Smooth muscle cell (in vitro differentiated cells): ENCODE measurements at regions not wholly inside any gene's neighbourhood (a gene's known extent, or its start where the extent isn't known, plus 50 kb on each side); places are given as distances from the start of the nearest gene placed in this dataset.
"Not testable (repeated sequence)": the region's sequence is repeated elsewhere in the genome, so short reads cannot be mapped to it uniquely, and the experiment has no call there.

Experiments
- DNase-seq: peaks from one replicate; lab custom pipeline; 2025; ENCODE audit not compliant: unreplicated experiment; lab: John Stamatoyannopoulos, UW
- H2AFZ ChIP-seq: fragments of 200-600 bp; sonication (generic); 2 replicates; pipeline ENCODE4 v1.6.0; 2016; ENCODE audit warnings: antibody characterized with exemption, low read depth, mild to moderate bottlenecking
- H3F3A ChIP-seq: fragments of 200-600 bp; sonication (generic); 2 replicates; pipeline ENCODE4 v1.6.0; 2017; ENCODE audit warnings: antibody characterized with exemption, low read depth
- H3K27ac ChIP-seq: fragments of 200-600 bp; sonication (generic); 2 replicates; pipeline ENCODE4 v1.5.1; 2016; ENCODE audit warnings: low read depth, mild to moderate bottlenecking
- H3K27me3 ChIP-seq: fragments of 200-600 bp; sonication (generic); 2 replicates; pipeline ENCODE4 v1.6.1; 2016; ENCODE audit warnings: low read depth, mild to moderate bottlenecking
- H3K36me3 ChIP-seq: fragments of 200-600 bp; sonication (generic); 2 replicates; pipeline ENCODE4 v1.5.1; 2016; ENCODE audit warnings: low read depth
- H3K4me1 ChIP-seq: fragments of 200-600 bp; sonication (generic); 2 replicates; pipeline ENCODE4 v1.5.1; 2016; ENCODE audit warnings: low read depth
- H3K4me2 ChIP-seq: fragments of 200-600 bp; sonication (generic); 2 replicates; pipeline ENCODE4 v1.6.0; 2016; ENCODE audit warnings: mild to moderate bottlenecking
- H3K4me3 ChIP-seq: fragments of 200-600 bp; sonication (generic); 2 replicates; pipeline ENCODE4 v1.5.1; 2016; ENCODE audit warnings: mild to moderate bottlenecking
- H3K79me2 ChIP-seq: fragments of 200-600 bp; sonication (generic); 2 replicates; pipeline ENCODE4 v1.6.0; 2016; ENCODE audit warnings: low read depth, mild to moderate bottlenecking
- H3K9ac ChIP-seq: fragments of 200-600 bp; sonication (generic); 2 replicates; pipeline ENCODE4 v1.6.0; 2016; ENCODE audit warnings: low read depth
- H3K9me3 ChIP-seq: fragments of 200-600 bp; sonication (generic); replicated peaks from 2 replicates; pipeline ENCODE4 v1.5.1; 2016; ENCODE audit warnings: low read depth
- H4K20me1 ChIP-seq: fragments of 200-600 bp; sonication (generic); 2 replicates; pipeline ENCODE4 v1.6.0; 2016; ENCODE audit warnings: low read depth
- CTCF ChIP-seq: fragments of 200-600 bp; sonication (generic); IDR thresholded peaks from 2 replicates; pipeline ENCODE4 v1.5.1; 2017; ENCODE audit warnings: borderline replicate concordance, mild to moderate bottlenecking, antibody characterized with exemption; ENCODE audit not compliant: insufficient read depth, poor library complexity, severe bottlenecking
- WGBS: methylation state at CpG from one replicate; pipeline ENCODE4 v1.1.7; 2016; ENCODE audit warnings: low lambda C conversion rate; 5-methylcytosine and 5-hydroxymethylcytosine counted together

- no peak overlapping the region for H3K27ac ChIP-seq
- H2AFZ ChIP-seq, result no peak overlapping the region
- no peak overlapping the region for H3K4me3 ChIP-seq
- H4K20me1 ChIP-seq, result no peaks in the 10 kb centered on the region
- H3F3A ChIP-seq, result no peaks in the 10 kb centered on the region
- H3K9me3 ChIP-seq, result no peaks in the 10 kb centered on the region
- no peak overlapping the region for H3K9ac ChIP-seq
- H3K36me3 ChIP-seq, result no peaks in the 10 kb centered on the region
- no peak for TF ChIP-seq CTCF
- no peaks in the 10 kb centered on the region for H3K4me1 ChIP-seq
- no peaks in the 10 kb centered on the region for H3K79me2 ChIP-seq
- no peak for DNase-seq
- no peak overlapping the region for H3K4me2 ChIP-seq
- WGBS, result 87% methylated on average over 2 of the region's 2 CpGs
- H3K27me3 ChIP-seq, result peaks cover 4% of the 10 kb centered on the region
These were observed 285.0 kb upstream of the NFIA start for GRCh38 chr1:60797351-60797750.

GRCh38 chr1:60791226-60791625, 291.1 kb upstream of the NFIA start:
- H3K36me3 ChIP-seq, result no peaks in the 10 kb centered on the region
- DNase-seq, result no peak
- H3K4me2 ChIP-seq, result no peak overlapping the region
- H3K79me2 ChIP-seq, result no peaks in the 10 kb centered on the region
- H3K9me3 ChIP-seq, result no peaks in the 10 kb centered on the region
- WGBS, result 89% methylated on average over 5 of the region's 5 CpGs
- H3K4me1 ChIP-seq, result no peaks in the 10 kb centered on the region
- no peaks in the 10 kb centered on the region for H4K20me1 ChIP-seq
- H3K27me3 ChIP-seq, result no peaks in the 10 kb centered on the region
- H3K27ac ChIP-seq, result no peak overlapping the region
- H3K4me3 ChIP-seq, result no peak overlapping the region
- no peaks in the 10 kb centered on the region for H3F3A ChIP-seq
- H3K9ac ChIP-seq, result no peak overlapping the region
- no peak for TF ChIP-seq CTCF
- H2AFZ ChIP-seq, result no peak overlapping the region

GRCh38 chr1:60773099-60773498, 309.3 kb upstream of the NFIA start:
- not testable (repeated sequence) for H3K4me1 ChIP-seq, H2AFZ ChIP-seq, H3K4me2 ChIP-seq, H3K27ac ChIP-seq, H3K79me2 ChIP-seq, H3K9ac ChIP-seq, DNase-seq, H3K4me3 ChIP-seq, H3K27me3 ChIP-seq, H3K36me3 ChIP-seq, H4K20me1 ChIP-seq, H3F3A ChIP-seq, H3K9me3 ChIP-seq
- WGBS, result 80% methylated on average over 2 of the region's 2 CpGs

GRCh38 chr1:60769082-60769481, 313.3 kb upstream of the NFIA start:
- Histone ChIP-seq H3K9ac (no peak overlapping the region), H2AFZ (no peak overlapping the region), H3K4me3 (no peak overlapping the region), H3K4me1 (no peaks in the 10 kb centered on the region), H3K36me3 (no peaks in the 10 kb centered on the region), H3K4me2 (no peak overlapping the region), H3K27ac (no peak overlapping the region), H3K79me2 (no peaks in the 10 kb centered on the region), H3K9me3 (no peaks in the 10 kb centered on the region), H4K20me1 (no peaks in the 10 kb centered on the region), H3F3A (no peaks in the 10 kb centered on the region), H3K27me3 (no peaks in the 10 kb centered on the region)
- 92% methylated on average over 1 of the region's 1 CpG for WGBS
- no peak for DNase-seq
- TF ChIP-seq CTCF, result no peak
